ENCODE measurements at regions not wholly inside any gene's neighbourhood (a gene's known extent, or its start where the extent isn't known, plus 50 kb on each side); places are given as distances from the start of the nearest gene placed in this dataset.
A peak's percentile ranks its signal among the peaks of the same experiment; 100 is the strongest.

GRCh38 chr5:4395752-4396151, 744.4 kb upstream of the ADAMTS16 start:
- H3K36me3 ChIP-seq (ENCODE audit: control insufficient read depth, insufficient read depth, low read length): no peaks in the 10 kb centered on the region
- H3K27ac ChIP-seq (ENCODE audit: low read length): no peak overlapping the region
- WGBS (ENCODE audit: insufficient coverage): no CpG with 5 or more reads among the region's 2 CpGs
- no peak for DNase-seq
- no peak overlapping the region for H3K4me3 ChIP-seq (ENCODE audit: low read length)
- no peaks in the 10 kb centered on the region for H3K27me3 ChIP-seq (ENCODE audit: control insufficient read depth, insufficient read depth, low read length)
- H3K9me3 ChIP-seq (replicated peaks; ENCODE audit: control insufficient read depth, low read depth, low read length): peaks cover 3% of the 10 kb centered on the region
- no peaks in the 10 kb centered on the region for H3K4me1 ChIP-seq (ENCODE audit: control insufficient read depth, insufficient read depth, low read length)

GRCh38 chr5:4405614-4406219, 734.4 kb upstream of the ADAMTS16 start:
- no peaks in the 10 kb centered on the region for H3K4me1 ChIP-seq (ENCODE audit: control insufficient read depth, insufficient read depth, low read length)
- no peaks in the 10 kb centered on the region for H3K9me3 ChIP-seq (replicated peaks; ENCODE audit: control insufficient read depth, low read depth, low read length)
- H3K27ac ChIP-seq (ENCODE audit: low read length): no peak overlapping the region
- no peaks in the 10 kb centered on the region for H3K27me3 ChIP-seq (ENCODE audit: control insufficient read depth, insufficient read depth, low read length)
- DNase-seq: no peak
- H3K36me3 ChIP-seq (ENCODE audit: control insufficient read depth, insufficient read depth, low read length): no peaks in the 10 kb centered on the region
- 74% methylated on average over 4 of the region's 7 CpGs for WGBS (ENCODE audit: insufficient coverage)
- no peak overlapping the region for H3K4me3 ChIP-seq (ENCODE audit: low read length)

- 96% methylated on average over 3 of the region's 5 CpGs for WGBS (ENCODE audit: insufficient coverage)
- Histone ChIP-seq H3K36me3 (ENCODE audit: control insufficient read depth, insufficient read depth, low read length) (no peaks in the 10 kb centered on the region), H3K27me3 (ENCODE audit: control insufficient read depth, insufficient read depth, low read length) (no peaks in the 10 kb centered on the region), H3K9me3 (replicated peaks; ENCODE audit: control insufficient read depth, low read depth, low read length) (no peaks in the 10 kb centered on the region), H3K4me3 (ENCODE audit: low read length) (no peak overlapping the region), H3K4me1 (ENCODE audit: control insufficient read depth, insufficient read depth, low read length) (no peaks in the 10 kb centered on the region), H3K27ac (ENCODE audit: low read length) (no peak overlapping the region)
- no peak for DNase-seq
Observed at GRCh38 chr5:4410151-4410550, 730.0 kb upstream of the ADAMTS16 start.

- no peaks in the 10 kb centered on the region for H3K27me3 ChIP-seq (ENCODE audit: control insufficient read depth, insufficient read depth, low read length)
- no peaks in the 10 kb centered on the region for H3K4me1 ChIP-seq (ENCODE audit: control insufficient read depth, insufficient read depth, low read length)
- no peak overlapping the region for H3K4me3 ChIP-seq (ENCODE audit: low read length)
- no peak for DNase-seq
- 80% methylated on average over 1 of the region's 8 CpGs for WGBS (ENCODE audit: insufficient coverage)
- H3K9me3 ChIP-seq (replicated peaks; ENCODE audit: control insufficient read depth, low read depth, low read length): no peaks in the 10 kb centered on the region
- H3K36me3 ChIP-seq (ENCODE audit: control insufficient read depth, insufficient read depth, low read length): no peaks in the 10 kb centered on the region
- no peak overlapping the region for H3K27ac ChIP-seq (ENCODE audit: low read length)
Observed at GRCh38 chr5:4411664-4412063, 728.5 kb upstream of the ADAMTS16 start.

GRCh38 chr5:4413996-4414395, 726.1 kb upstream of the ADAMTS16 start:
- no peaks in the 10 kb centered on the region for H3K36me3 ChIP-seq (ENCODE audit: control insufficient read depth, insufficient read depth, low read length)
- H3K27ac ChIP-seq (ENCODE audit: low read length): no peak overlapping the region
- H3K27me3 ChIP-seq (ENCODE audit: control insufficient read depth, insufficient read depth, low read length): no peaks in the 10 kb centered on the region
- 24% methylated on average over 2 of the region's 8 CpGs for WGBS (ENCODE audit: insufficient coverage)
- no peak overlapping the region for H3K4me3 ChIP-seq (ENCODE audit: low read length)
- no peak for DNase-seq
- no peaks in the 10 kb centered on the region for H3K9me3 ChIP-seq (replicated peaks; ENCODE audit: control insufficient read depth, low read depth, low read length)
- H3K4me1 ChIP-seq (ENCODE audit: control insufficient read depth, insufficient read depth, low read length): no peaks in the 10 kb centered on the region

- Histone ChIP-seq H3K9me3 (replicated peaks; ENCODE audit: control insufficient read depth, low read depth, low read length) (no peaks in the 10 kb centered on the region), H3K4me3 (ENCODE audit: low read length) (no peak overlapping the region), H3K36me3 (ENCODE audit: control insufficient read depth, insufficient read depth, low read length) (no peaks in the 10 kb centered on the region), H3K27me3 (ENCODE audit: control insufficient read depth, insufficient read depth, low read length) (no peaks in the 10 kb centered on the region), H3K4me1 (ENCODE audit: control insufficient read depth, insufficient read depth, low read length) (no peaks in the 10 kb centered on the region), H3K27ac (ENCODE audit: low read length) (no peak overlapping the region)
- no CpG with 5 or more reads among the region's 2 CpGs for WGBS (ENCODE audit: insufficient coverage)
- peak; percentile 27 for DNase-seq
Observed at GRCh38 chr5:4418084-4418483, 722.0 kb upstream of the ADAMTS16 start.

GRCh38 chr5:4419281-4419680, 720.8 kb upstream of the ADAMTS16 start:
- Histone ChIP-seq H3K36me3 (ENCODE audit: control insufficient read depth, insufficient read depth, low read length) (no peaks in the 10 kb centered on the region), H3K27ac (ENCODE audit: low read length) (no peak overlapping the region), H3K9me3 (replicated peaks; ENCODE audit: control insufficient read depth, low read depth, low read length) (no peaks in the 10 kb centered on the region), H3K4me3 (ENCODE audit: low read length) (no peak overlapping the region), H3K27me3 (ENCODE audit: control insufficient read depth, insufficient read depth, low read length) (no peaks in the 10 kb centered on the region), H3K4me1 (ENCODE audit: control insufficient read depth, insufficient read depth, low read length) (no peaks in the 10 kb centered on the region)
- DNase-seq: no peak
- 80% methylated on average over 3 of the region's 8 CpGs for WGBS (ENCODE audit: insufficient coverage)

GRCh38 chr5:4420177-4420576, 720.0 kb upstream of the ADAMTS16 start:
- Histone ChIP-seq H3K4me1 (ENCODE audit: control insufficient read depth, insufficient read depth, low read length) (no peaks in the 10 kb centered on the region), H3K4me3 (ENCODE audit: low read length) (no peak overlapping the region), H3K36me3 (ENCODE audit: control insufficient read depth, insufficient read depth, low read length) (no peaks in the 10 kb centered on the region), H3K27me3 (ENCODE audit: control insufficient read depth, insufficient read depth, low read length) (no peaks in the 10 kb centered on the region), H3K9me3 (replicated peaks; ENCODE audit: control insufficient read depth, low read depth, low read length) (no peaks in the 10 kb centered on the region), H3K27ac (ENCODE audit: low read length) (no peak overlapping the region)
- 94% methylated on average over 2 of the region's 3 CpGs for WGBS (ENCODE audit: insufficient coverage)
- DNase-seq: no peak

GRCh38 chr5:4420681-4421080, 719.4 kb upstream of the ADAMTS16 start:
- 83% methylated on average over 1 of the region's 6 CpGs for WGBS (ENCODE audit: insufficient coverage)
- H3K36me3 ChIP-seq (ENCODE audit: control insufficient read depth, insufficient read depth, low read length): no peaks in the 10 kb centered on the region
- H3K9me3 ChIP-seq (replicated peaks; ENCODE audit: control insufficient read depth, low read depth, low read length): no peaks in the 10 kb centered on the region
- DNase-seq: no peak
- H3K27me3 ChIP-seq (ENCODE audit: control insufficient read depth, insufficient read depth, low read length): no peaks in the 10 kb centered on the region
- no peaks in the 10 kb centered on the region for H3K4me1 ChIP-seq (ENCODE audit: control insufficient read depth, insufficient read depth, low read length)
- no peak overlapping the region for H3K4me3 ChIP-seq (ENCODE audit: low read length)
- no peak overlapping the region for H3K27ac ChIP-seq (ENCODE audit: low read length)

GRCh38 chr5:4422247-4422646, 717.9 kb upstream of the ADAMTS16 start:
- no peak overlapping the region for H3K4me3 ChIP-seq (ENCODE audit: low read length)
- no peak for DNase-seq
- H3K4me1 ChIP-seq (ENCODE audit: control insufficient read depth, insufficient read depth, low read length): no peaks in the 10 kb centered on the region
- no CpG with 5 or more reads among the region's 3 CpGs for WGBS (ENCODE audit: insufficient coverage)
- no peaks in the 10 kb centered on the region for H3K36me3 ChIP-seq (ENCODE audit: control insufficient read depth, insufficient read depth, low read length)
- H3K9me3 ChIP-seq (replicated peaks; ENCODE audit: control insufficient read depth, low read depth, low read length): no peaks in the 10 kb centered on the region
- no peak overlapping the region for H3K27ac ChIP-seq (ENCODE audit: low read length)
- no peaks in the 10 kb centered on the region for H3K27me3 ChIP-seq (ENCODE audit: control insufficient read depth, insufficient read depth, low read length)

- Histone ChIP-seq H3K9me3 (replicated peaks; ENCODE audit: control insufficient read depth, low read depth, low read length) (no peaks in the 10 kb centered on the region), H3K4me1 (ENCODE audit: control insufficient read depth, insufficient read depth, low read length) (no peaks in the 10 kb centered on the region), H3K4me3 (ENCODE audit: low read length) (no peak overlapping the region), H3K36me3 (ENCODE audit: control insufficient read depth, insufficient read depth, low read length) (no peaks in the 10 kb centered on the region), H3K27me3 (ENCODE audit: control insufficient read depth, insufficient read depth, low read length) (no peaks in the 10 kb centered on the region), H3K27ac (ENCODE audit: low read length) (no peak overlapping the region)
- DNase-seq: no peak
- WGBS (ENCODE audit: insufficient coverage): no CpG with 5 or more reads among the region's 4 CpGs
Observed at GRCh38 chr5:4424895-4425294, 715.2 kb upstream of the ADAMTS16 start.

Measured in muscle of leg (tissue), 3 donors.